Natural killer cell (primary cell): ENCODE measurements at regions not wholly inside any gene's neighbourhood (a gene's known extent, or its start where the extent isn't known, plus 50 kb on each side); places are given as distances from the start of the nearest gene placed in this dataset.

Experiments
- ATAC-seq, 3 donors: fragments of 150-1000 bp in 2 of 3; fragments of 200-7000 bp in 1 of 3; cut with Tn5 transposase; 1 replicate in 1 of 3; 2 replicates in 2 of 3; pipeline ENCODE4 v1.10.0; 2021; ENCODE audit warnings: mild to moderate bottlenecking in 2 of 3, moderate library complexity in 2 of 3
- DNase-seq, 2 donors: peaks; one replicate each; pipeline versions ENCODE4 v3.0.0 to v3.0.0-alpha.2; 2013 to 2021; ENCODE audit warnings: mixed read lengths in 1 of 2
- H3K27ac ChIP-seq: one replicate; pipeline ENCODE4 v1.5.1; 2013; ENCODE audit warnings: mild to moderate bottlenecking, low read length
- H3K27me3 ChIP-seq: one replicate; pipeline ENCODE4 v1.6.1; 2013; ENCODE audit warnings: low read length; ENCODE audit not compliant: control insufficient read depth, insufficient read depth
- H3K36me3 ChIP-seq: one replicate; pipeline ENCODE4 v1.6.1; 2013; ENCODE audit warnings: low read length; ENCODE audit not compliant: control insufficient read depth, insufficient read depth
- H3K4me1 ChIP-seq: one replicate; pipeline ENCODE4 v1.6.1; 2013; ENCODE audit warnings: low read length; ENCODE audit not compliant: control insufficient read depth, insufficient read depth
- H3K4me3 ChIP-seq: one replicate; pipeline ENCODE4 v1.5.1; 2013; ENCODE audit warnings: low read length
- H3K9me3 ChIP-seq: one replicate; pipeline ENCODE4 v1.6.1; 2013; ENCODE audit warnings: low read length; ENCODE audit not compliant: control insufficient read depth, insufficient read depth
- H3K27ac Mint-ChIP-seq, 2 donors: one replicate each; pipeline ENCODE4 v1.8.0; 2022; ENCODE audit warnings: mild to moderate bottlenecking in 2 of 2, mixed read lengths in 2 of 2, moderate library complexity in 1 of 2
- H3K27me3 Mint-ChIP-seq, 2 donors: one replicate each; pipeline ENCODE4 v1.8.0; 2022; ENCODE audit warnings: low read depth in 2 of 2, mixed read lengths in 2 of 2
- H3K36me3 Mint-ChIP-seq: one replicate; pipeline ENCODE4 v1.8.0; 2022; ENCODE audit warnings: mixed read lengths
- H3K4me1 Mint-ChIP-seq, 2 donors: one replicate each; pipeline ENCODE4 v1.8.0; 2022; ENCODE audit warnings: mixed read lengths in 2 of 2
- H3K4me3 Mint-ChIP-seq: one replicate; pipeline ENCODE4 v1.8.0; 2022; ENCODE audit warnings: mild to moderate bottlenecking, moderate library complexity, mixed read lengths
- H3K9me3 Mint-ChIP-seq, 2 donors: one replicate each; pipeline ENCODE4 v1.8.0; 2022; ENCODE audit warnings: mixed read lengths in 2 of 2
- WGBS: methylation state at CpG from one replicate; pipeline ENCODE4 v1.1.7; 2013; ENCODE audit warnings: missing lambda C conversion rate; ENCODE audit not compliant: insufficient coverage; 5-methylcytosine and 5-hydroxymethylcytosine counted together
- intact Hi-C: fragments of 100-400 bp; cut with micrococcal nuclease; formaldehyde crosslinking; loops from one replicate; pipeline ENCODE4 v1.14.2; 2022
- TF ChIP-seq, protein P1 (sequence below): fragments of 200-600 bp; IDR thresholded peaks from one replicate; pipeline ENCODE4 v1.8.0; 2022; ENCODE audit warnings: antibody characterized with exemption

DNA sequence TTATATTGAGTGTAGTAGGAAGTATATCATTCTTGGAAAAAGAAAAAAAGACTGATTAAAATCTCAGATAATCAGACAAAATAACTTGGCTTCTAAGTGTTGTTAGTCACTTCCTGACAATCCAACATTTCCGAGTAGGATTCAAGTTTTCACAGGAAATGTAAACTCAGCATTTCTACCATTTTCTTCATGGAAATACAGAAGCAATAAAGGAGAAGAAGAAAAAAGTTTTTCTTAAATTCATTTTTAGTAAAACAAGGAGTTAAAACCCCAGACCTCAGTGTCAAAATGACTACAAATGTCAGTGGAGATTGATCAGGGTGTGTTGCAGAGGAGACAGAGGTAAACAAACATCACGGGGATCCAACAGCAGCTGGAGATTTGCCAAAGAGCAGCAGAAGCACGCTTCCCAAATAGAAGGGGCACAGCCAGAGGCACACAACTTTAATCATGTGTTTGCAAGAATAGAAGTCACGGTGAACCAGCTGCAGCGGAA is 129.3 kb upstream of the FAM9B start:
- no peaks in the 10 kb centered on the region for H3K9me3 ChIP-seq
- DNase-seq, result peak in 1 of 2 donors; percentile 1
- H3K27me3 ChIP-seq, result no peaks in the 10 kb centered on the region
- 69% methylated on average over 4 of the region's 5 CpGs for WGBS
- no peak overlapping the region for H3K27ac Mint-ChIP-seq
- H3K4me3 Mint-ChIP-seq, result no peak overlapping the region
- intact Hi-C loops, result loop anchor here (10.0 kb wide), 2 partner anchors 192 to 292 kb away; no protein-coding TSS in a partner anchor
- no peak overlapping the region for H3K27ac ChIP-seq
- H3K27me3 Mint-ChIP-seq, result peaks cover 5% of the 10 kb centered on the region in 2 donors
- peaks cover 0 to 3% of the 10 kb centered on the region in 2 donors for H3K9me3 Mint-ChIP-seq
- H3K4me1 Mint-ChIP-seq, result peaks cover 21 to 24% of the 10 kb centered on the region in 2 donors
- H3K4me1 ChIP-seq, result peaks cover 4% of the 10 kb centered on the region
- TF ChIP-seq, protein P1, sequence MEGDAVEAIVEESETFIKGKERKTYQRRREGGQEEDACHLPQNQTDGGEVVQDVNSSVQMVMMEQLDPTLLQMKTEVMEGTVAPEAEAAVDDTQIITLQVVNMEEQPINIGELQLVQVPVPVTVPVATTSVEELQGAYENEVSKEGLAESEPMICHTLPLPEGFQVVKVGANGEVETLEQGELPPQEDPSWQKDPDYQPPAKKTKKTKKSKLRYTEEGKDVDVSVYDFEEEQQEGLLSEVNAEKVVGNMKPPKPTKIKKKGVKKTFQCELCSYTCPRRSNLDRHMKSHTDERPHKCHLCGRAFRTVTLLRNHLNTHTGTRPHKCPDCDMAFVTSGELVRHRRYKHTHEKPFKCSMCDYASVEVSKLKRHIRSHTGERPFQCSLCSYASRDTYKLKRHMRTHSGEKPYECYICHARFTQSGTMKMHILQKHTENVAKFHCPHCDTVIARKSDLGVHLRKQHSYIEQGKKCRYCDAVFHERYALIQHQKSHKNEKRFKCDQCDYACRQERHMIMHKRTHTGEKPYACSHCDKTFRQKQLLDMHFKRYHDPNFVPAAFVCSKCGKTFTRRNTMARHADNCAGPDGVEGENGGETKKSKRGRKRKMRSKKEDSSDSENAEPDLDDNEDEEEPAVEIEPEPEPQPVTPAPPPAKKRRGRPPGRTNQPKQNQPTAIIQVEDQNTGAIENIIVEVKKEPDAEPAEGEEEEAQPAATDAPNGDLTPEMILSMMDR, result no peak
- H3K4me3 ChIP-seq, result no peak overlapping the region
- H3K36me3 ChIP-seq, result no peaks in the 10 kb centered on the region
- no peak for ATAC-seq
- H3K36me3 Mint-ChIP-seq, result peaks cover 6% of the 10 kb centered on the region

DNA sequence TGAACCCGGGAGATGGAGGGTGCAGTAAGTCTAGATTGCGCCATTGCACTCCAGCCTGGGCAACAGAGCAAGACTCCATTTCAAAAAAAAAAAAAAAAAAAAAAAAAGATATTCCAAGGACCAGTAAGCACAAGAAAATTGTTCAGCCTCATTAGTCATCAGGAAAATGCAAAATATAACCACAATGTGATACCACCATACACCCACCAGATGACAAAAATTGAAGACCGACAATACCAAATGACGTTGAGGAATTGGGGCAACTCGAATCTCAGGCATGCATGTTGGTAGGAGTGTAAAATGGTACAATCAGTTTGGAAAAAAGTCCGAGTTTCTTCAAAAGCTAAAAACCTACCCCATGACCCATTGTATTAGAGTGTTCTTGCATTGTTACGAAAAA is 130.2 kb upstream of the FAM9B start:
- H3K4me3 Mint-ChIP-seq, result no peak overlapping the region
- peaks cover 5% of the 10 kb centered on the region in 2 donors for H3K27me3 Mint-ChIP-seq
- peak overlapping the region in 1 of 2 donors; percentile 56 for H3K27ac Mint-ChIP-seq
- Histone ChIP-seq H3K27ac (no peak overlapping the region), H3K9me3 (no peaks in the 10 kb centered on the region), H3K4me3 (no peak overlapping the region), H3K4me1 (peaks cover 4% of the 10 kb centered on the region), H3K36me3 (no peaks in the 10 kb centered on the region), H3K27me3 (no peaks in the 10 kb centered on the region)
- H3K9me3 Mint-ChIP-seq, result peaks cover 0 to 3% of the 10 kb centered on the region in 2 donors
- peaks cover 6% of the 10 kb centered on the region for H3K36me3 Mint-ChIP-seq
- peaks cover 21 to 24% of the 10 kb centered on the region in 2 donors for H3K4me1 Mint-ChIP-seq
- WGBS, result 90% methylated on average over 2 of the region's 7 CpGs
- no peak for ATAC-seq
- TF ChIP-seq, protein P1, result no peak
- DNase-seq, result no peak
- intact Hi-C loops, result loop anchor here (10.0 kb wide), 2 partner anchors 191 to 291 kb away; no protein-coding TSS in a partner anchor

DNA sequence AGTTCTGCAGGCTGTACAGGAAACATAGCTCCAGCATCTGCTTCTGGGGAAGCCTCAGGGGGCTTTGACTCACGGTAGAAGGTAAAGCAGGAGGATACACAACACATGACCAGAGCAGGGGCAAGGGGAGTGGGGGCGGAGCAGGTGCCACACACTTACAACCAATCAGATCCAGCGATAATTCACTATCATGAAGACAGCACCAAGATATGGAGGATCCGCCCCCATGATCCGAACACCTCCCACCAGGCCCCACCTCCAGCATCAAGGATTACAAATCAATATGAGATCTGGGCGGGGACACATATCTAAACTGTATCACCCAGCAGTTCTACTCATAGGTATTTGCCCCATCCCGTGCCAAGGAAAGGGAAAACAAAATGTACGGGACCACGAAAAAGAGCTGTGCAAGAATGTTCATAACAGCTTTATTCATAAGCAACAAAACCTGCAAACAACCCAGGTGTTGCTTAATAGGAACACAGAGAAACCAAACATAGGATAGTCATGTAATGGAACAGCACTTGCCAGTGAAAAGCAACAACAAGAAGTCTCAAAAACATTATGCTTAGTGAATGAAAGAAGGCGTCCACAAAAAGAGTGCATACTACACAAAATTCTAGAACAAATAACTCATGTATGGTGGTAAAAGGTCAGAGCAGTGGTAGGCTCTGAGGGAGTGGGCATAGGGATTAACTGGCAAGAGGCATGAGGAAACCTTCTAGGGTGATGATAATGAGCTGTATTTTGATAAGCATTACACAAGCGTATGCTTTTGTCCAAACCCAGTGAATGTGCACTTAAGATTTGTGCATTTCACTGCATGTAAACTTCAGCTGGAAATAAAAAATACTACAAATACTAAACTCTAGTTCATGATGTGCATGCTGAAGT is 130.9 kb upstream of the FAM9B start:
- no peaks in the 10 kb centered on the region for H3K9me3 ChIP-seq
- intact Hi-C loops, result loop anchor here (5.0 to 10.0 kb wide), 3 partner anchors 190 to 543 kb away; no protein-coding TSS in a partner anchor
- Mint-ChIP-seq H3K4me1 (peaks cover 21 to 24% of the 10 kb centered on the region in 2 donors), H3K27me3 (peaks cover 5% of the 10 kb centered on the region in 2 donors), H3K36me3 (peaks cover 6% of the 10 kb centered on the region), H3K27ac (peak overlapping the region; percentile 17 to 56), H3K4me3 (peak overlapping the region; percentile 5), H3K9me3 (peaks cover 0 to 3% of the 10 kb centered on the region in 2 donors)
- ATAC-seq (no peak), DNase-seq (peak in 1 of 2 donors; percentile 1)
- 91% methylated on average over 7 of the region's 11 CpGs for WGBS
- H3K4me3 ChIP-seq, result no peak overlapping the region
- TF ChIP-seq, protein P1, result no peak
- H3K4me1 ChIP-seq, result peaks cover 4% of the 10 kb centered on the region
- H3K27ac ChIP-seq, result no peak overlapping the region
- H3K36me3 ChIP-seq, result no peaks in the 10 kb centered on the region
- H3K27me3 ChIP-seq, result no peaks in the 10 kb centered on the region
